Muscle of leg (tissue), 3 donors: ENCODE measurements at regions not wholly inside any gene's neighbourhood (a gene's known extent, or its start where the extent isn't known, plus 50 kb on each side); places are given as distances from the start of the nearest gene placed in this dataset.
A peak's percentile ranks its signal among the peaks of the same experiment; 100 is the strongest.

Experiments used
- DNase-seq: peaks from one replicate; pipeline ENCODE4 v3.0.0; 2013
- H3K27ac ChIP-seq: one replicate; pipeline ENCODE4 v1.5.1; 2013; ENCODE audit warnings: mild to moderate bottlenecking, low read length, control low read depth
- H3K27me3 ChIP-seq: one replicate; pipeline ENCODE4 v1.6.1; 2013; ENCODE audit warnings: low read length; ENCODE audit not compliant: control insufficient read depth, insufficient read depth
- H3K36me3 ChIP-seq: one replicate; pipeline ENCODE4 v1.6.1; 2013; ENCODE audit warnings: low read length; ENCODE audit not compliant: control insufficient read depth, insufficient read depth
- H3K4me1 ChIP-seq: one replicate; pipeline ENCODE4 v1.6.1; 2013; ENCODE audit warnings: low read length; ENCODE audit not compliant: control insufficient read depth, insufficient read depth
- H3K4me3 ChIP-seq: one replicate; pipeline ENCODE4 v1.5.1; 2013; ENCODE audit warnings: low read length, control low read depth
- H3K9me3 ChIP-seq: replicated peaks from 2 replicates; pipeline ENCODE4 v1.6.1; 2013; ENCODE audit warnings: low read depth, low read length; ENCODE audit not compliant: control insufficient read depth
- WGBS: methylation state at CpG from one replicate; pipeline ENCODE4 v1.1.5; 2013; ENCODE audit warnings: missing lambda C conversion rate; ENCODE audit not compliant: insufficient coverage; 5-methylcytosine and 5-hydroxymethylcytosine counted together

- Histone ChIP-seq H3K9me3 (no peaks in the 10 kb centered on the region), H3K27me3 (no peaks in the 10 kb centered on the region), H3K4me3 (no peak overlapping the region), H3K4me1 (no peaks in the 10 kb centered on the region), H3K36me3 (no peaks in the 10 kb centered on the region), H3K27ac (no peak overlapping the region)
- 89% methylated on average over 5 of the region's 11 CpGs for WGBS
- no peak for DNase-seq
These were observed 272.1 kb downstream of the BCL11B start for GRCh38 chr14:98999901-99000300.

GRCh38 chr14:99001241-99001640 is 270.8 kb downstream of the BCL11B start:
- Histone ChIP-seq H3K9me3 (no peaks in the 10 kb centered on the region), H3K36me3 (no peaks in the 10 kb centered on the region), H3K27me3 (no peaks in the 10 kb centered on the region), H3K4me1 (no peaks in the 10 kb centered on the region), H3K4me3 (no peak overlapping the region), H3K27ac (no peak overlapping the region)
- 84% methylated on average over 6 of the region's 7 CpGs for WGBS
- DNase-seq: no peak

GRCh38 chr14:99003646-99004045 is 268.4 kb downstream of the BCL11B start:
- no peaks in the 10 kb centered on the region for H3K4me1 ChIP-seq
- no peak overlapping the region for H3K27ac ChIP-seq
- DNase-seq: no peak
- H3K36me3 ChIP-seq: no peaks in the 10 kb centered on the region
- H3K4me3 ChIP-seq: no peak overlapping the region
- no peaks in the 10 kb centered on the region for H3K9me3 ChIP-seq
- no peaks in the 10 kb centered on the region for H3K27me3 ChIP-seq

- H3K4me3 ChIP-seq: no peak overlapping the region
- no peaks in the 10 kb centered on the region for H3K27me3 ChIP-seq
- WGBS: no CpG with 5 or more reads among the region's 3 CpGs
- H3K9me3 ChIP-seq: no peaks in the 10 kb centered on the region
- no peak for DNase-seq
- H3K4me1 ChIP-seq: no peaks in the 10 kb centered on the region
- H3K36me3 ChIP-seq: no peaks in the 10 kb centered on the region
- no peak overlapping the region for H3K27ac ChIP-seq
These were observed 267.9 kb downstream of the BCL11B start for GRCh38 chr14:99004112-99004511.

- 34% methylated on average over 3 of the region's 5 CpGs for WGBS
- no peak overlapping the region for H3K27ac ChIP-seq
- no peaks in the 10 kb centered on the region for H3K36me3 ChIP-seq
- DNase-seq: peak; percentile 32
- no peaks in the 10 kb centered on the region for H3K9me3 ChIP-seq
- H3K27me3 ChIP-seq: no peaks in the 10 kb centered on the region
- no peak overlapping the region for H3K4me3 ChIP-seq
- no peaks in the 10 kb centered on the region for H3K4me1 ChIP-seq
These were observed 265.7 kb downstream of the BCL11B start for GRCh38 chr14:99006276-99006675.

GRCh38 chr14:99007795-99008194 is 264.2 kb downstream of the BCL11B start:
- H3K9me3 ChIP-seq: no peaks in the 10 kb centered on the region
- H3K4me3 ChIP-seq: no peak overlapping the region
- no peak overlapping the region for H3K27ac ChIP-seq
- DNase-seq: no peak
- no peaks in the 10 kb centered on the region for H3K27me3 ChIP-seq
- H3K36me3 ChIP-seq: no peaks in the 10 kb centered on the region
- no peaks in the 10 kb centered on the region for H3K4me1 ChIP-seq
- 92% methylated on average over 7 of the region's 7 CpGs for WGBS

- H3K9me3 ChIP-seq: no peaks in the 10 kb centered on the region
- no peak for DNase-seq
- H3K4me1 ChIP-seq: no peaks in the 10 kb centered on the region
- H3K27ac ChIP-seq: no peak overlapping the region
- WGBS: 86% methylated on average over 1 of the region's 6 CpGs
- H3K27me3 ChIP-seq: no peaks in the 10 kb centered on the region
- no peaks in the 10 kb centered on the region for H3K36me3 ChIP-seq
- no peak overlapping the region for H3K4me3 ChIP-seq
These were observed 262.1 kb downstream of the BCL11B start for GRCh38 chr14:99009871-99010270.

GRCh38 chr14:99011385-99011784 is 260.6 kb downstream of the BCL11B start:
- H3K27ac ChIP-seq: no peak overlapping the region
- H3K36me3 ChIP-seq: no peaks in the 10 kb centered on the region
- no peak overlapping the region for H3K4me3 ChIP-seq
- no peaks in the 10 kb centered on the region for H3K9me3 ChIP-seq
- no peaks in the 10 kb centered on the region for H3K27me3 ChIP-seq
- no peaks in the 10 kb centered on the region for H3K4me1 ChIP-seq
- no peak for DNase-seq
- WGBS: 93% methylated on average over 6 of the region's 6 CpGs

- no peak for DNase-seq
- Histone ChIP-seq H3K27ac (no peak overlapping the region), H3K36me3 (no peaks in the 10 kb centered on the region), H3K27me3 (no peaks in the 10 kb centered on the region), H3K9me3 (no peaks in the 10 kb centered on the region), H3K4me1 (no peaks in the 10 kb centered on the region), H3K4me3 (no peak overlapping the region)
- 84% methylated on average over 10 of the region's 12 CpGs for WGBS
These were observed 259.3 kb downstream of the BCL11B start for GRCh38 chr14:99012703-99013102.

- WGBS: 80% methylated on average over 14 of the region's 14 CpGs
- H3K27me3 ChIP-seq: no peaks in the 10 kb centered on the region
These were observed 256.2 kb downstream of the BCL11B start for GRCh38 chr14:99015833-99016232.

GRCh38 chr14:99023371-99023770 is 248.6 kb downstream of the BCL11B start:
- Histone ChIP-seq H3K27me3 (no peaks in the 10 kb centered on the region), H3K36me3 (no peaks in the 10 kb centered on the region), H3K4me1 (no peaks in the 10 kb centered on the region), H3K4me3 (no peak overlapping the region), H3K9me3 (no peaks in the 10 kb centered on the region), H3K27ac (no peak overlapping the region)
- no peak for DNase-seq
- WGBS: 0% methylated on average over 1 of the region's 1 CpG

More at GRCh38 chr14:99015833-99016232, 256.2 kb downstream of the BCL11B start:
- Histone ChIP-seq H3K9me3 (no peaks in the 10 kb centered on the region), H3K4me3 (no peak overlapping the region), H3K4me1 (no peaks in the 10 kb centered on the region), H3K36me3 (no peaks in the 10 kb centered on the region), H3K27ac (no peak overlapping the region)
- no peak for DNase-seq
